Retina (tissue), 1 donor: ENCODE measurements at regions not wholly inside any gene's neighbourhood (a gene's known extent, or its start where the extent isn't known, plus 50 kb on each side); places are given as distances from the start of the nearest gene placed in this dataset.
A peak's percentile ranks its signal among the peaks of the same experiment; 100 is the strongest.
"Not testable (repeated sequence)": the region's sequence is repeated elsewhere in the genome, so short reads cannot be mapped to it uniquely, and the experiment has no call there.

Experiments used
- DNase-seq: peaks from one replicate; pipeline ENCODE4 v3.0.0-alpha.2; 2016

DNA sequence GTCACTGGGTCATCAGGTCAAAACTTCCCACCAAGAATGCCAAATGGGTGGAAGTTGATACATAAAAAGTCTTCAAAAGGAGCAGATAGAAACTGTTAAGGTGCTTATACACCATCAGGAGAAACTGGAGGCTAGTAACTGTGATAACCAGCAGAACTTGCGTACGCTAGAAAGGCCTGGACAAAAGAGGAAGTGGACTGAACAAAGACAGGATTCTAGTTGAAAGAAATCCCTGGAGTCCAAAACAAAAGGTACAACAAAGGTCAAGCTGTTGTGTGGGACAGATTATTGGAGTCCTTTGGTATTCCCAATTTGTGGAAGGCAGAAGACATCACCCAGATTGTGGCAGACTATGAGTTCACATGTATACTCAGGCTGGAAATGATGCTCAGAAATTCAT is 215.8 kb upstream of the PBX1 start:
- DNase-seq: no peak

DNA sequence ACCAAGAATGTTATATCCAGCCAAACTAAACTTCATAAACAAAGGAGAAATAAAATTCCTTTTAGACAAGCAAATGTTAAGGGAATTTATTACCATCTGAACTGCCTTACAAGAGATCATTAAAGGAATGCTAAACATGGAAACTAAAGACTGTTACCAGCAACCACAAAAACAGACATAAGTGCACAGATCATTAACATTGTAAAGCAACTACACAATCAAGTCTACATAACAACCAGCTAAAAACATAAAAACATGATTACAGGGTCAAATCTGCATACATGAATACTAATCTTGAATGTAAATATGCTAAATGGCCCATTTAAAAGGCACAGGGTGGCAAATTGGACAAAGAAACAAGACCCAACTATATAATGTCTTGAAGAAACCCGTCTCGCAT is 211.0 kb upstream of the PBX1 start:
- no peak for DNase-seq

GRCh38 chr1:164356511-164356910 is 202.5 kb upstream of the PBX1 start:
- DNase-seq: no peak

GRCh38 chr1:164360265-164360664 is 198.7 kb upstream of the PBX1 start:
- DNase-seq: no peak

- no peak for DNase-seq
Observed at GRCh38 chr1:164361927-164362326, 197.1 kb upstream of the PBX1 start.

DNA sequence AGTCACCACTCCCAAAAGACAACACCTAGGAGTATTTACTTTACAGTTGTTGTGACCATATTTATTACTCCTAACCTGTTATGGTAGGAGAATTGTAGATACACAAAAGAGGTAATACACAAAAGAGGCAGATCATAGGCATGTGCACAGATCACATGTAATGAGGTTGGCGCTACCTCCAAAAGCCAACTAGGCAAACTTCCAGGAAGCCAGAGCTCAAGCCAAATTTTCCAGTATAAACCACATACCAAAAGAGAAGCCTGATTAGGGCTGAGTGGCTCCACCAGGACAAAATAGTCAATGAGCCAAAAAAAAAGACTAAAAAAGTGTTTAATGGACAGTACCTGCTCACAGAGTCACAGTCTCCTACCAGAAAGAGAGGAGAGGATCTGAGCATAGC is 195.0 kb upstream of the PBX1 start:
- DNase-seq: no peak

DNA sequence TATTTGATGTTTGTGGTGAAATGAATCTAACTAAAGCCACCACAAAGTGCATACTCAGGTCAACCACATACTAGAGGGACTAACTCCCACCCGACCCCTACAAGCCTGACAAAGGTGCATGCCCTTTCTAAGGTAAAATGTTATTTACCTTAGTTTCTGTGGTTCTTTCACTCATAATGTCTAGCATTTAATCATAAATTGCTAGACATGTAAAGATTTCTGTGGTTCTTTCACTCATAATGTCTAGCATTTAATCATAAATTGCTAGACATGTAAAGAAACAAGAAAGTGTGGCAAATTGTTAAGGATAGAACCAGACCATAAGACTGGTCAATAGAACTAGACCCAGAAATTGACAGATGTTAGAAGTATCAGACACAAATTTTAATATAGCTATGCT is 193.0 kb upstream of the PBX1 start:
- DNase-seq: no peak

- DNase-seq: no peak
Observed at GRCh38 chr1:164369698-164370365, 189.2 kb upstream of the PBX1 start.

- DNase-seq: no peak
Observed at GRCh38 chr1:164380893-164381292, 178.1 kb upstream of the PBX1 start.

DNA sequence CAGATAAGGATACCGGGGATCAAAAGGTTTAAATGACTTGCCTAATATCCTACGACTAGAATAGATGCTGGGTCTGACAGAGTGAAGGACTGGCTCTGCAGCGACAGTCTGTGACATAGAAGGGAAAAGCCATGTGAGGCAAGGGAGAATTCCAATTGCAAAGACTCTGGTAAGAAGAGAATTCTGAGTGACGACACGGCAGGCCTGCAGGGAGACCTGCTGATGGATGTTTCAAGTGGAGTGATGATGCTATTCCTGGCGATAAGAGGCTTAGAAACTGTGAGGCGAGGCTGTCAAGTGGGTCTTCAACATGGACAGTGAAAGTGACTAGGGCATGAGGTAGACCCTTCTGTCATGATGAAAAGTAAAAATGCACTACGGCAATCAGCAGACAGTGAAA is 176.6 kb upstream of the PBX1 start:
- no peak for DNase-seq

DNA sequence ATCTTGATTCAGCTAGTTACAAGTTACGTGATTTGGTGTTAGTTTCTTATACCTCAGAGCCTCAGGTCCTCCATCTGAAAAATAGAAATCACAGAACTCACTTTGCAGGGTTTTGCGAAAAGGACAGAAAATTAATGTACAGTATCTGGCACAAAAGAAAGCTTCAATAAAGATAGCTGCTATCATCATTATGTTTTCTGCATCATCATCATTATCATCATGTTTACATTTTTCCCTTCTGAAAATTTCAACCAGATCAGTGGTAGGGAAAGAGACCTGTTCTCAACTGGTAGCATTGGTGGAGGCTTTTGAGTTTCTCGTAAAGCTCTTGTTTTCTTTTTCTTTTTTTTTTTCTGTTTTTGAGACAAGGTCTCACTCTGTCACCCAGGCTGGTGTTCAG is 174.7 kb upstream of the PBX1 start:
- DNase-seq: no peak

- no peak for DNase-seq
Observed at GRCh38 chr1:164417016-164417704, 141.8 kb upstream of the PBX1 start.

DNA sequence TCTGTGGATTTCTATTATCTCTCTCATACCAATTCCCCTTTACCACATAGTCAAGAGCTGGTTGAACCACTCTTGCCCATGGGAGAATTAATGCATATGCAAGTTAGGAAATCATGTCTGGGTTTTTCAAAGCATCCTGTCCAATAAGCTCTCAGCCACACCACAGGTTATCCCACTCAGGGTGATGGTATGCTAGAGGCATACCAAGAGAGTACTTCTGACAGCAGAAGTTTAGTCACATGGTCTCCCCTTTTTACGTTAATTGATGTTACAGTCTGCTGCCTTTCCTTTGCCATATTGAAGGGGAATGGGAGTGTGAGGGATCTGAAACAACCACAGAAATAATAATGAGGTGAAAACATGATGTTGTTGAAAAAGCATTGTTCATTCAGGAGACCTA is 135.8 kb upstream of the PBX1 start:
- no peak for DNase-seq

- DNase-seq: no peak
Observed at GRCh38 chr1:164433141-164433817, 125.7 kb upstream of the PBX1 start.

- DNase-seq: no peak
Observed at GRCh38 chr1:164433818-164434170, 125.2 kb upstream of the PBX1 start.

DNA sequence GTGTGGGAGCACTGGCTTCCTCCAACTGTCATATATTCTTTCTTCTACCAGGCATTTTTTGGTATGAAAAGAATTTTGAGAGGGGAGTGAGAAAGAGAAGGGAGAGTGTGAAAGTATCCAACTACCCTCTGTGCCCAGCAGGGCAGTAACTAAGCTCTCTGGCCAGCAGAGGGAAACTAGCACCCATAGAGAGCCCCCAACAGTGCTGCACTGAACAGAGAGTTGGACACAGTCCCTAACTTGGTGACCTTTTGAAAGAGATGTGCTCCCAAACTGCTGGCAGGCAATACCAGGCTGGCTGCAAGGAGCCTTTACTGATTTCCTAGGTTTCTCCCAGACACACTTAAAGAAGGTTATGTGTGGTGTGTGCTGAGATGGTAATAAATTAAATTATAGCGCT is 118.8 kb upstream of the PBX1 start:
- DNase-seq: peak; percentile 12

DNA sequence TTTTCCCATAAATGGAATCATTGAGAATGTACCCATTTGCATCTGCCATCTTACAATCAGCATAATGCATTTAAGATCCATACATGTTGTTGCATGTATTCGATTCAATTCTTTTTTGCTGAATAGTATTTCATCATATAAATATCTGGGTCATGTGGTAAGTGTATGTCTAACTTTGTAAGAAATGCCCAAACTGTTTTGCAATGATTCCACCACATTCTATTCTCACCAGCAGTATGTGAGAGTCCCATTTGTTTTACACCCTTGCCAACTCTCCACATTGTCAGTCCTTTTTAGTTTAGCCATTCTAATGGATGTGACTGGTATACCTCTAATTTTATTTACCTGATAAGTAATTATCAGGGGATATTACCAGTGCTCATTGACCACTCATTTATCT is 115.8 kb upstream of the PBX1 start:
- DNase-seq: no peak

DNA sequence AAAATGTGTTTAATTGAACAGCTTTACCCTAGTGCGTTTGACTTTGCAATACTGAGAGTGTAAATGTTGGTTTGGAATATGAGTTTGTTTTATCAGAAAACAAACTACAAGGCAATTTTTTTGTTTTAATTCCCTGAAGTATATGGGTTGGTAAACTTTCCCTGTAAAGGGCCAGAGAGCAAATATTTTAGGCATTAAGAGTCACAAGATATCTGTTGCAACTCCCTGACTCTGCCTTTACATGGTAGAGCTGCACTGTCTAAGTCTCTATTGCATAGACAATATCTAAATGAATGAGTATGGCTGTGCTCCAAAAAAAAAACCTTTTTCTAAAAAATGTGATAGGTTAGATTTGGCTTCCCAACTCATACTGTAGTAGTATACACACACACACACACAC is 115.1 kb upstream of the PBX1 start:
- no peak for DNase-seq

GRCh38 chr1:164446020-164446419 is 113.0 kb upstream of the PBX1 start:
- DNase-seq: no peak

- DNase-seq: no peak
Observed at GRCh38 chr1:164452549-164452948, 106.4 kb upstream of the PBX1 start.

- no peak for DNase-seq
Observed at GRCh38 chr1:164456272-164456671, 102.7 kb upstream of the PBX1 start.

- not testable (repeated sequence) for DNase-seq
Observed at GRCh38 chr1:164459176-164459575, 99.8 kb upstream of the PBX1 start.

DNA sequence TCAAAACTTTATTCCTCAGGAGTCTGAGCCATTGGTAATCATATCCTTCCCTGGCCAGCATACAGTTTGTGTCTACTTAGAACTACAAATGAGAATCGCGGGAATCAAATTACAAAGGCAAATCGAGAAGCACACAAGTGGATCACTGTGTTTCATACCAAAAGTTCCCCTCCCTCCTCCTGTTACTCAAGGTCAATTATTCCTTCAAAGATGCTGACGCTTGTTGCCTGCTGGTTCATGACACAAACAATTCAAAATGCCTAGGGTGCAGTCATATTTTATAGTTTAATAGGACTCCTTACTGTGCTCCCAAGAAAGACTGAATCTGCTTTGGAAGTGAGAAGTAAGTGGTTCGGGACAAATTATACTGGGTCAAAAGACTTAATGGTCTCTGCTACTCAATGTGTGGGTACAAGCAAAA is 93.0 kb upstream of the PBX1 start:
- no peak for DNase-seq

- DNase-seq: no peak
Observed at GRCh38 chr1:164466429-164466828, 92.6 kb upstream of the PBX1 start.

- no peak for DNase-seq
Observed at GRCh38 chr1:164470996-164471395, 88.0 kb upstream of the PBX1 start.
